B cell (primary cell): ENCODE measurements at regions not wholly inside any gene's neighbourhood (a gene's known extent, or its start where the extent isn't known, plus 50 kb on each side); places are given as distances from the start of the nearest gene placed in this dataset.

Source experiments
- EZH2 ChIP-seq: IDR thresholded peaks from 2 replicates; pipeline ENCODE4 v1.6.1; 2012; ENCODE audit warnings: borderline replicate concordance, low read depth, mild to moderate bottlenecking, moderate library complexity, low read length; ENCODE audit not compliant: insufficient read depth, poor library complexity, severe bottlenecking
- TF ChIP-seq, protein P1 (sequence below): fragments of 200-600 bp; IDR thresholded peaks from one replicate; pipeline ENCODE4 v1.8.0; 2022; ENCODE audit warnings: antibody characterized with exemption, mild to moderate bottlenecking

DNA sequence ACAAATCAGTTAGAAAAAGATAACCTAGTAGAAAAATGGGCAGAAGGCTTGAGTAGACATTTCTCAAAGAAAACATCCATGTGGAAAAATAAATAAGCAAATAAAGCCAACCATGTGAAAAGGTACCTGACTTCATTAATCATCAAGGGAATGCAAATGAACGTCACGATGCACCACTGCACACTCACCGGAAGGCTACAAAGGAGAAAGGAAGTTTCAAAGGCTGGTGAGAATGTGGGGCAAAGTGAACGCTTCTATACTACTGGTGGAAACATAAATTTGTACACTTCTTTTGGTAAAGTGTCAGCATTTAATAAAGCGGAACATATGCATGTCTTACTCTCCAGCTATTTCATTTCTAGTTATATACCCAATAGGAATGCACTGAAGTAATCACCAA lies 166.8 kb downstream of the CSNK2A3 start:
- TF ChIP-seq, protein P1, sequence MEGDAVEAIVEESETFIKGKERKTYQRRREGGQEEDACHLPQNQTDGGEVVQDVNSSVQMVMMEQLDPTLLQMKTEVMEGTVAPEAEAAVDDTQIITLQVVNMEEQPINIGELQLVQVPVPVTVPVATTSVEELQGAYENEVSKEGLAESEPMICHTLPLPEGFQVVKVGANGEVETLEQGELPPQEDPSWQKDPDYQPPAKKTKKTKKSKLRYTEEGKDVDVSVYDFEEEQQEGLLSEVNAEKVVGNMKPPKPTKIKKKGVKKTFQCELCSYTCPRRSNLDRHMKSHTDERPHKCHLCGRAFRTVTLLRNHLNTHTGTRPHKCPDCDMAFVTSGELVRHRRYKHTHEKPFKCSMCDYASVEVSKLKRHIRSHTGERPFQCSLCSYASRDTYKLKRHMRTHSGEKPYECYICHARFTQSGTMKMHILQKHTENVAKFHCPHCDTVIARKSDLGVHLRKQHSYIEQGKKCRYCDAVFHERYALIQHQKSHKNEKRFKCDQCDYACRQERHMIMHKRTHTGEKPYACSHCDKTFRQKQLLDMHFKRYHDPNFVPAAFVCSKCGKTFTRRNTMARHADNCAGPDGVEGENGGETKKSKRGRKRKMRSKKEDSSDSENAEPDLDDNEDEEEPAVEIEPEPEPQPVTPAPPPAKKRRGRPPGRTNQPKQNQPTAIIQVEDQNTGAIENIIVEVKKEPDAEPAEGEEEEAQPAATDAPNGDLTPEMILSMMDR = no peak
- TF ChIP-seq EZH2 = no peak
